C4-2B (cell line): ENCODE measurements at regions not wholly inside any gene's neighbourhood (a gene's known extent, or its start where the extent isn't known, plus 50 kb on each side); places are given as distances from the start of the nearest gene placed in this dataset.

ENCODE experiments used
- CTCF ChIP-seq: fragments of 450-650 bp; conservative IDR thresholded peaks from 2 replicates; pipeline ENCODE4 v1.5.1; 2017; ENCODE audit warnings: mild to moderate bottlenecking
- ZFX ChIP-seq: fragments of 450-650 bp; IDR thresholded peaks from 2 replicates; pipeline ENCODE4 v1.6.1; 2017

GRCh38 chr2:72057308-72057707, 90.4 kb downstream of the CYP26B1 start:
- TF ChIP-seq CTCF (no peak), ZFX (no peak)
